HEK293 (cell line): ENCODE measurements at regions not wholly inside any gene's neighbourhood (a gene's known extent, or its start where the extent isn't known, plus 50 kb on each side); places are given as distances from the start of the nearest gene placed in this dataset.
A peak's percentile ranks its signal among the peaks of the same experiment; 100 is the strongest.

Experiments
- KLF7 ChIP-seq: fragments of 450-650 bp; formaldehyde crosslinking; IDR thresholded peaks from 2 replicates; pipeline ENCODE4 v1.5.1; 2016; ENCODE audit warnings: missing biosample characterization, missing genetic modification characterization, borderline replicate concordance
- YY1 ChIP-seq: fragments of 450-650 bp; formaldehyde crosslinking; IDR thresholded peaks from 2 replicates; pipeline ENCODE4 v1.5.1; 2018; ENCODE audit warnings: missing biosample characterization, missing genetic modification characterization
- ZBTB17 ChIP-seq: fragments of 450-650 bp; formaldehyde crosslinking; IDR thresholded peaks from 2 replicates; pipeline ENCODE4 v1.5.1; 2016; ENCODE audit warnings: missing biosample characterization, missing genetic modification characterization
- ZBTB8A ChIP-seq: fragments of 450-650 bp; formaldehyde crosslinking; IDR thresholded peaks from 2 replicates; pipeline ENCODE4 v1.5.1; 2016; ENCODE audit warnings: missing biosample characterization, missing genetic modification characterization
- ZNF133 ChIP-seq: fragments of 450-650 bp; formaldehyde crosslinking; IDR thresholded peaks from 2 replicates; pipeline ENCODE4 v1.5.1; 2016; ENCODE audit warnings: missing biosample characterization, missing genetic modification characterization
- ZNF138 ChIP-seq: fragments of 450-650 bp; formaldehyde crosslinking; IDR thresholded peaks from 2 replicates; pipeline ENCODE4 v1.5.1; 2016; ENCODE audit warnings: missing biosample characterization, missing genetic modification characterization, borderline replicate concordance
- ZNF24 ChIP-seq: fragments of 450-650 bp; formaldehyde crosslinking; IDR thresholded peaks from 2 replicates; pipeline ENCODE4 v1.5.1; 2016; ENCODE audit warnings: missing biosample characterization, missing genetic modification characterization
- ZNF423 ChIP-seq: fragments of 450-650 bp; formaldehyde crosslinking; IDR thresholded peaks from 2 replicates; pipeline ENCODE4 v1.5.1; 2016; ENCODE audit warnings: missing biosample characterization, missing genetic modification characterization
- ZNF530 ChIP-seq: fragments of 450-650 bp; formaldehyde crosslinking; IDR thresholded peaks from 2 replicates; pipeline ENCODE4 v1.5.1; 2016; ENCODE audit warnings: low read depth, missing biosample characterization, missing genetic modification characterization
- ZNF561 ChIP-seq: fragments of 450-650 bp; IDR thresholded peaks from 2 replicates; pipeline ENCODE4 v1.5.1; 2018; ENCODE audit warnings: missing biosample characterization, missing genetic modification characterization, borderline replicate concordance
- TF ChIP-seq, protein P1 (sequence below): fragments of 450-650 bp; formaldehyde crosslinking; IDR thresholded peaks from 2 replicates; pipeline ENCODE4 v1.5.1; 2016; ENCODE audit warnings: missing biosample characterization, missing genetic modification characterization

DNA sequence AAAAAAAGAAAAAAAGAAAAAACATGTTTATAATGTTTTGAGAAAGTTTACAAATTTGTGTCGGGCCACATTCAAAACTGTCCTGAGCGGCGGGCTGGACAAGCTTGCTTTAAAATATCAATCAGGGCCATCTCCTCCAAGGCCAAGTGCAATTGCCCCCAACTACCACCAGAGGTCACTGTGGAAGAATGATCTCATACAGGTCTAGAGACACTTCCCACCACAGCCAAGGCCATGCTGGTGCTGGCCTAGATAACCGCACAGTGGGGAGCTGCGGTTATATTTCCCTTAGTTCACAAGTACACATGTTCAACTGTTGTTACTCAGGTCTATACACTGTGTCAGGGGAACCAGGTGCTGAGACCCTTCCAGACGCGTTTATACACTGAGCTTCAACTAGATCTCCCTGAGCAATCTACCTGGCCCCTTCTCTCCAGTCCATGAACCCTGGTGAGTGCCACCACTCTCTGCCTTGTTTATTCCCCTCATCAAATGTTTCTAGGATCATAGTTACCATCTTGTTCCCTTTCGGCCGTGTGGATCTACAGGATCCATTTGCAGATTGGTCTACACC is 83.8 kb upstream of the CCL2 start:
- TF ChIP-seq, protein P1, sequence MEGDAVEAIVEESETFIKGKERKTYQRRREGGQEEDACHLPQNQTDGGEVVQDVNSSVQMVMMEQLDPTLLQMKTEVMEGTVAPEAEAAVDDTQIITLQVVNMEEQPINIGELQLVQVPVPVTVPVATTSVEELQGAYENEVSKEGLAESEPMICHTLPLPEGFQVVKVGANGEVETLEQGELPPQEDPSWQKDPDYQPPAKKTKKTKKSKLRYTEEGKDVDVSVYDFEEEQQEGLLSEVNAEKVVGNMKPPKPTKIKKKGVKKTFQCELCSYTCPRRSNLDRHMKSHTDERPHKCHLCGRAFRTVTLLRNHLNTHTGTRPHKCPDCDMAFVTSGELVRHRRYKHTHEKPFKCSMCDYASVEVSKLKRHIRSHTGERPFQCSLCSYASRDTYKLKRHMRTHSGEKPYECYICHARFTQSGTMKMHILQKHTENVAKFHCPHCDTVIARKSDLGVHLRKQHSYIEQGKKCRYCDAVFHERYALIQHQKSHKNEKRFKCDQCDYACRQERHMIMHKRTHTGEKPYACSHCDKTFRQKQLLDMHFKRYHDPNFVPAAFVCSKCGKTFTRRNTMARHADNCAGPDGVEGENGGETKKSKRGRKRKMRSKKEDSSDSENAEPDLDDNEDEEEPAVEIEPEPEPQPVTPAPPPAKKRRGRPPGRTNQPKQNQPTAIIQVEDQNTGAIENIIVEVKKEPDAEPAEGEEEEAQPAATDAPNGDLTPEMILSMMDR (tag by site-specific recombination) = peak; percentile 41; the same call in 1 of the 2 replicates
- no peak for TF ChIP-seq ZNF423 (tag by site-specific recombination)
- TF ChIP-seq ZNF24 (tag by site-specific recombination) = no peak
- TF ChIP-seq ZBTB17 (tag by site-specific recombination) = no peak
- no peak for TF ChIP-seq KLF7 (tag by site-specific recombination)
- TF ChIP-seq ZNF561 (tag by site-specific recombination) = no peak
- no peak for TF ChIP-seq ZNF530 (tag by site-specific recombination)
- no peak for TF ChIP-seq YY1 (tag by site-specific recombination)
- TF ChIP-seq ZNF133 = no peak
- TF ChIP-seq ZNF138 (tag by site-specific recombination) = no peak
- TF ChIP-seq ZBTB8A (tag by site-specific recombination) = no peak
